PC-3 (cell line): ENCODE measurements at regions not wholly inside any gene's neighbourhood (a gene's known extent, or its start where the extent isn't known, plus 50 kb on each side); places are given as distances from the start of the nearest gene placed in this dataset.

ENCODE experiments used
- ATAC-seq: fragments of 200-7000 bp; cut with Tn5 transposase; 2 replicates; pipeline ENCODE4 v1.9.1; 2020; ENCODE audit warnings: mild to moderate bottlenecking, moderate library complexity
- BruUV-seq: library from RNA; stranded (reverse); fragments of 400-500 nt; replicated peaks from 2 replicates; lab custom pipeline; 2021; lab: Mats Ljungman, UMichigan
- CTCF ChIA-PET: fragments of 300-600 bp; sonication (Branson Sonifier 250); formaldehyde crosslinking; loops from one replicate; lab custom pipeline; 2022; ENCODE audit warnings: antibody characterized with exemption; lab: Charles Lee
- POLR2A ChIA-PET: fragments of 300-600 bp; sonication (Branson Sonifier 250); formaldehyde crosslinking; loops from one replicate; lab custom pipeline; 2022; ENCODE audit warnings: antibody characterized with exemption; ENCODE audit not compliant: unreplicated experiment; lab: Charles Lee
- DNase-seq: peaks from one replicate; pipeline ENCODE4 v3.0.0-alpha.2; 2015
- H2AFZ ChIP-seq: fragments of 300-600 bp; sonication (generic); 2 replicates; pipeline ENCODE4 v1.6.0; 2016; ENCODE audit warnings: antibody characterized with exemption, low read length
- H3F3A ChIP-seq: fragments of 300-600 bp; sonication (generic); one replicate; pipeline ENCODE4 v1.6.0; 2017; ENCODE audit warnings: antibody characterized with exemption, low read length, control low read depth, mild to moderate bottlenecking; ENCODE audit not compliant: unreplicated experiment
- H3K27ac ChIP-seq: fragments of 300-600 bp; sonication (generic); 2 replicates; pipeline ENCODE4 v1.5.1; 2016; ENCODE audit warnings: mild to moderate bottlenecking, low read length
- H3K27me3 ChIP-seq: fragments of 300-600 bp; sonication (generic); 2 replicates; pipeline ENCODE4 v1.6.1; 2016; ENCODE audit warnings: low read length, mixed read lengths
- H3K36me3 ChIP-seq: fragments of 300-600 bp; sonication (generic); 2 replicates; pipeline ENCODE4 v1.6.1; 2016; ENCODE audit warnings: low read depth, mixed run types, low read length, mixed read lengths
- H3K4me1 ChIP-seq: fragments of 300-600 bp; sonication (generic); 2 replicates; pipeline ENCODE4 v1.5.1; 2016; ENCODE audit warnings: low read length; ENCODE audit not compliant: insufficient read depth
- H3K4me2 ChIP-seq: fragments of 300-600 bp; sonication (generic); 2 replicates; pipeline ENCODE4 v1.6.0; 2016; ENCODE audit warnings: low read length
- H3K4me3 ChIP-seq: fragments of 300-600 bp; sonication (generic); 2 replicates; pipeline ENCODE4 v1.5.1; 2016; ENCODE audit warnings: mild to moderate bottlenecking, low read length, mixed read lengths
- H3K79me2 ChIP-seq: fragments of 300-600 bp; sonication (generic); 2 replicates; pipeline ENCODE4 v1.6.1; 2017; ENCODE audit warnings: low read length, mixed read lengths
- H3K9ac ChIP-seq: fragments of 300-600 bp; sonication (generic); 2 replicates; pipeline ENCODE4 v1.6.0; 2016; ENCODE audit warnings: mild to moderate bottlenecking, low read length
- H3K9me2 ChIP-seq: fragments of 300-600 bp; sonication (generic); replicated peaks from 2 replicates; pipeline ENCODE4 v1.6.1; 2016; ENCODE audit warnings: mixed run types, low read length, mixed read lengths
- H3K9me3 ChIP-seq: fragments of 300-600 bp; sonication (generic); 2 replicates; pipeline ENCODE4 v1.6.1; 2016; ENCODE audit warnings: low read length, mixed read lengths
- H4K20me1 ChIP-seq: fragments of 300-600 bp; sonication (generic); 2 replicates; pipeline ENCODE4 v1.6.1; 2016; ENCODE audit warnings: low read length, mixed read lengths
- CTCF ChIP-seq: fragments of 300-600 bp; sonication (generic); conservative IDR thresholded peaks from 2 replicates; pipeline ENCODE4 v1.5.1; 2017; ENCODE audit warnings: antibody characterized with exemption, low read depth, mild to moderate bottlenecking, low read length
- EZH2 ChIP-seq: fragments of 300-600 bp; sonication (generic); IDR thresholded peaks from one replicate; pipeline ENCODE4 v1.6.1; 2017; ENCODE audit warnings: antibody characterized with exemption, mild to moderate bottlenecking, low read length; ENCODE audit not compliant: unreplicated experiment
- EZH2phosphoT487 ChIP-seq: fragments of 300-600 bp; sonication (generic); IDR thresholded peaks from 2 replicates; pipeline ENCODE4 v1.6.1; 2018; ENCODE audit warnings: mild to moderate bottlenecking, antibody characterized with exemption, low read length, borderline replicate concordance
- intact Hi-C: fragments of 100-400 bp; cut with micrococcal nuclease; formaldehyde crosslinking; loops from 2 replicates; pipeline ENCODE4 v1.9.0; 2023

- 0 out of 2 replicates have a peak overlapping the region, but pooled peaks have one; percentile 32 for H3K4me2 ChIP-seq
- H3K27me3 ChIP-seq: no peaks in the 10 kb centered on the region
- H4K20me1 ChIP-seq: no peaks in the 10 kb centered on the region
- peak overlapping the region; percentile 4; the same call in 1 of the 2 replicates for H3K27ac ChIP-seq
- H3K36me3 ChIP-seq: no peaks in the 10 kb centered on the region
- H3K9ac ChIP-seq: no peak overlapping the region
- no peaks in the 10 kb centered on the region for H3K9me3 ChIP-seq
- no peak overlapping the region for H3K4me3 ChIP-seq
- no peaks in the 10 kb centered on the region for H3K79me2 ChIP-seq
- CTCF ChIA-PET: no interaction called here
- H3K9me2 ChIP-seq: no peaks in the 10 kb centered on the region
- POLR2A ChIA-PET: no interaction called here
- ATAC-seq (no peak; the same call in 1 of the 2 replicates), DNase-seq (peak; percentile 54)
- peaks cover 3% of the 10 kb centered on the region; the same call in 1 of the 2 replicates for H3K4me1 ChIP-seq
- no peaks in the 10 kb centered on the region for H3F3A ChIP-seq
- BruUV-seq: no TSS peak
- TF ChIP-seq EZH2 (no peak), CTCF (no peak), EZH2phosphoT487 (no peak)
- intact Hi-C loops: no loop called here
- H2AFZ ChIP-seq: peak overlapping the region; percentile 2; the same call in 1 of the 2 replicates
Observed at GRCh38 chr15:95341686-95342085, 988.8 kb upstream of the NR2F2 start.

GRCh38 chr15:95345867-95346266, 984.6 kb upstream of the NR2F2 start:
- POLR2A ChIA-PET: no interaction called here
- H3K4me1 ChIP-seq: peaks cover 3% of the 10 kb centered on the region; the same call in 1 of the 2 replicates
- no peak overlapping the region for H3K9ac ChIP-seq
- H3F3A ChIP-seq: no peaks in the 10 kb centered on the region
- H3K4me3 ChIP-seq: no peak overlapping the region
- H3K79me2 ChIP-seq: no peaks in the 10 kb centered on the region
- DNase-seq (no peak), ATAC-seq (no peak)
- H4K20me1 ChIP-seq: no peaks in the 10 kb centered on the region
- CTCF ChIA-PET: no interaction called here
- H3K4me2 ChIP-seq: no peak overlapping the region
- no peaks in the 10 kb centered on the region for H3K36me3 ChIP-seq
- H2AFZ ChIP-seq: no peak overlapping the region
- no TSS peak for BruUV-seq
- no peaks in the 10 kb centered on the region for H3K27me3 ChIP-seq
- H3K9me3 ChIP-seq: no peaks in the 10 kb centered on the region
- H3K27ac ChIP-seq: no peak overlapping the region
- no peaks in the 10 kb centered on the region for H3K9me2 ChIP-seq
- intact Hi-C loops: no loop called here
- TF ChIP-seq EZH2: no peak
- no peak for TF ChIP-seq CTCF
- no peak for TF ChIP-seq EZH2phosphoT487

GRCh38 chr15:95346721-95347475, 983.6 kb upstream of the NR2F2 start:
- CTCF ChIA-PET: no interaction called here
- Histone ChIP-seq H3K9me2 (no peaks in the 10 kb centered on the region), H3K27ac (no peak overlapping the region), H3K4me1 (peaks cover 2% of the 10 kb centered on the region; the same call in 1 of the 2 replicates), H4K20me1 (no peaks in the 10 kb centered on the region), H3K9ac (no peak overlapping the region), H2AFZ (no peak overlapping the region), H3K9me3 (no peaks in the 10 kb centered on the region), H3K27me3 (no peaks in the 10 kb centered on the region), H3F3A (no peaks in the 10 kb centered on the region), H3K36me3 (no peaks in the 10 kb centered on the region), H3K4me3 (no peak overlapping the region), H3K79me2 (no peaks in the 10 kb centered on the region), H3K4me2 (no peak overlapping the region)
- POLR2A ChIA-PET: no interaction called here
- ATAC-seq: no peak
- intact Hi-C loops: no loop called here
- no TSS peak for BruUV-seq
- TF ChIP-seq CTCF: no peak
- TF ChIP-seq EZH2: no peak
- DNase-seq: no peak
